ENCODE measurements at regions not wholly inside any gene's neighbourhood (a gene's known extent, or its start where the extent isn't known, plus 50 kb on each side); places are given as distances from the start of the nearest gene placed in this dataset.

GRCh38 chr21:32916522-32917099 is 109.1 kb upstream of the OLIG2 start:
- peak; percentile 20 for TF ChIP-seq CTCF (IDR thresholded peaks at IDR 0.05; ENCODE audit: insufficient read depth, low read length)
- H3K4me3 ChIP-seq (ENCODE audit: low read depth, low read length): no peak overlapping the region
- no peak for DNase-seq (ENCODE audit: low read depth)

GRCh38 chr21:32917362-32918135 is 108.2 kb upstream of the OLIG2 start:
- no peak for TF ChIP-seq CTCF (IDR thresholded peaks at IDR 0.05; ENCODE audit: insufficient read depth, low read length)
- peak; percentile 27 for DNase-seq (ENCODE audit: low read depth)
- no peak overlapping the region for H3K4me3 ChIP-seq (ENCODE audit: low read depth, low read length)

GRCh38 chr21:32918478-32919120 is 107.1 kb upstream of the OLIG2 start:
- no peak for DNase-seq (ENCODE audit: low read depth)
- no peak for TF ChIP-seq CTCF (IDR thresholded peaks at IDR 0.05; ENCODE audit: insufficient read depth, low read length)
- H3K4me3 ChIP-seq (ENCODE audit: low read depth, low read length): no peak overlapping the region

- no peak for DNase-seq (ENCODE audit: low read depth)
- no peak for TF ChIP-seq CTCF (IDR thresholded peaks at IDR 0.05; ENCODE audit: insufficient read depth, low read length)
Measured at GRCh38 chr21:32920474-32920873, 105.3 kb upstream of the OLIG2 start.

GRCh38 chr21:32921632-32922230 is 104.0 kb upstream of the OLIG2 start:
- peak; percentile 47 for TF ChIP-seq CTCF (IDR thresholded peaks at IDR 0.05; ENCODE audit: insufficient read depth, low read length)
- no peak overlapping the region for H3K4me3 ChIP-seq (ENCODE audit: low read depth, low read length)
- peak; percentile 6 for DNase-seq (ENCODE audit: low read depth)

More at GRCh38 chr21:32920474-32920873, 105.3 kb upstream of the OLIG2 start:
- H3K4me3 ChIP-seq (ENCODE audit: low read depth, low read length): no peak overlapping the region

- no peak for TF ChIP-seq CTCF (IDR thresholded peaks at IDR 0.05; ENCODE audit: insufficient read depth, low read length)
- DNase-seq (ENCODE audit: low read depth): no peak
- no peak overlapping the region for H3K4me3 ChIP-seq (ENCODE audit: low read depth, low read length)
Measured at GRCh38 chr21:32925098-32925497, 100.6 kb upstream of the OLIG2 start.

All from fibroblast of the aortic adventitia (primary cell).